ENCODE measurements at regions not wholly inside any gene's neighbourhood (a gene's known extent, or its start where the extent isn't known, plus 50 kb on each side); places are given as distances from the start of the nearest gene placed in this dataset.

DNA sequence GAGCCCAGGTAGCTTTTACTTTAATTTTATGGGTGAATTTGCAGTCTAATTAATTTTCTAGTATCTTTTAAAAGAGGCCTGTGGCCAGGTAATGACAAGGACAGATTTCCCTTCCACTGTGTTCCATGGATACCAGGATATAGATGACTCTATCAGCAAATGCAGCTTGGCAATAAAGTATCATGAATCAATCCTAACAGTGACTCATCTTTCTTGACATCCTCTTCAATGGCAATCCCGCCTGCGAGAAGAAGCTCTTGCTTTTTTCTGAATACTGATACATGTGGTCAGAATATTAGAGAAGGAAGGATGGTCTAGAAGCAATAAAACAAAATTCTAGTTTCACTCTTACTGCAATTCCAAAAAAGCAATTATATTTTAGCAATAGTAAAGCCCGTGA, 267.8 kb downstream of the DTHD1 start:
- H3K36me3 Mint-ChIP-seq (ENCODE audit: low read depth): no peaks in the 10 kb centered on the region
- intact Hi-C loops (cut with micrococcal nuclease): no loop called here
- no peak overlapping the region for H3K4me3 Mint-ChIP-seq
- no peak for ATAC-seq (ENCODE audit: low read depth)
- DNase-seq: no peak
- ChIA-PET POLR2A (no interaction called here), CTCF (no interaction called here)
- no peaks in the 10 kb centered on the region for H3K27me3 Mint-ChIP-seq
- TF ChIP-seq, protein P1, sequence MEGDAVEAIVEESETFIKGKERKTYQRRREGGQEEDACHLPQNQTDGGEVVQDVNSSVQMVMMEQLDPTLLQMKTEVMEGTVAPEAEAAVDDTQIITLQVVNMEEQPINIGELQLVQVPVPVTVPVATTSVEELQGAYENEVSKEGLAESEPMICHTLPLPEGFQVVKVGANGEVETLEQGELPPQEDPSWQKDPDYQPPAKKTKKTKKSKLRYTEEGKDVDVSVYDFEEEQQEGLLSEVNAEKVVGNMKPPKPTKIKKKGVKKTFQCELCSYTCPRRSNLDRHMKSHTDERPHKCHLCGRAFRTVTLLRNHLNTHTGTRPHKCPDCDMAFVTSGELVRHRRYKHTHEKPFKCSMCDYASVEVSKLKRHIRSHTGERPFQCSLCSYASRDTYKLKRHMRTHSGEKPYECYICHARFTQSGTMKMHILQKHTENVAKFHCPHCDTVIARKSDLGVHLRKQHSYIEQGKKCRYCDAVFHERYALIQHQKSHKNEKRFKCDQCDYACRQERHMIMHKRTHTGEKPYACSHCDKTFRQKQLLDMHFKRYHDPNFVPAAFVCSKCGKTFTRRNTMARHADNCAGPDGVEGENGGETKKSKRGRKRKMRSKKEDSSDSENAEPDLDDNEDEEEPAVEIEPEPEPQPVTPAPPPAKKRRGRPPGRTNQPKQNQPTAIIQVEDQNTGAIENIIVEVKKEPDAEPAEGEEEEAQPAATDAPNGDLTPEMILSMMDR (IDR thresholded peaks at IDR 0.05): no peak
- H3K9me3 Mint-ChIP-seq: no peaks in the 10 kb centered on the region
- H3K27ac Mint-ChIP-seq: no peak overlapping the region
- no peaks in the 10 kb centered on the region for H3K4me1 Mint-ChIP-seq

DNA sequence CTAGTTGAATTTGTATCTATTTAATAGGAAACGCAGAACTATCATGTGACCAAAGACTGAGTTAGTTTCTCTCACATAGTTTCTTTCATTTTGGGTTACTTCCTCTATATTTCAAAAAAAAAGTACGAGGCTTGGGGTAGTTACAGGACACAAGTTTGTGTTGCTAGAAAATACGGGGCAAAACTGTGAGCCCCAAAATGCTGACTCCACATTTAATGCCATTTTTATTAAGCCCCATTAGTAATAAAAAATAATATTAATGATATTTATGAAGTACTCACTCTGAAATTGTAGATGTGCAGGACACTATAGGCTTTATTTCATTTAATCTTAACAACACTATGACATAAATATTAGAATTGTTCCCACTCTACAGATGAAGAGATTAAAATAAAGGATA, 268.6 kb downstream of the DTHD1 start:
- Mint-ChIP-seq H3K27ac (no peak overlapping the region), H3K4me3 (no peak overlapping the region), H3K9me3 (no peaks in the 10 kb centered on the region), H3K36me3 (ENCODE audit: low read depth) (no peaks in the 10 kb centered on the region), H3K27me3 (no peaks in the 10 kb centered on the region), H3K4me1 (no peaks in the 10 kb centered on the region)
- no peak for DNase-seq
- intact Hi-C loops (cut with micrococcal nuclease): no loop called here
- CTCF ChIA-PET: no interaction called here
- POLR2A ChIA-PET: no interaction called here
- TF ChIP-seq, protein P1 (IDR thresholded peaks at IDR 0.05): no peak
- no peak for ATAC-seq (ENCODE audit: low read depth)

DNA sequence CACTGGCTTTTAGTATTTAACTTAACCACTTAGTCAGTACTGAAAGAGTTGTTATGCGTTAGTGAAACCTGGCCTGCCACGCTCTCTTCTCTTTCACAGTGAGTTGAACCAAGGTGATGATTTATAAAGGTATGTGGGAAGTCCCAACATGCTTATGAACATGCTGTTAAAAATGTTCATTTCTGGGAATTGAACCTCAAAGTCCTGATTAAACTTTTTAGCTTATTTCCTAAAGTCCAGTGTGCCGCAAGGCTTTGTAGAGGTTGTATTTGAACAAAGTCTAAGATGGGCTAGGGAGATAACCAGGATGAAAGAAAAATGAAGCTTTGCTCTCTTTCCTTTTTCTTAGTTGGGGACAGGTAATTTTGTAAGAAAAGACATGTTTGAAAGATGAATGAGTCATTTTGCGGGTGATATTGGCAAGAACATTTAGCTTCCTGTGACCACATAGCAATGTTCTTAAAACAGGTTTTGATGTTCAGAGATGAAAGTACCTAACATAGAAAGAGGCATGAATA, 270.3 kb downstream of the DTHD1 start:
- no peaks in the 10 kb centered on the region for H3K27me3 Mint-ChIP-seq
- ATAC-seq (ENCODE audit: low read depth) (no peak), DNase-seq (no peak)
- no peak overlapping the region for H3K4me3 Mint-ChIP-seq
- intact Hi-C loops (cut with micrococcal nuclease): no loop called here
- ChIA-PET POLR2A (no interaction called here), CTCF (no interaction called here)
- no peaks in the 10 kb centered on the region for H3K9me3 Mint-ChIP-seq
- no peaks in the 10 kb centered on the region for H3K4me1 Mint-ChIP-seq
- TF ChIP-seq, protein P1 (IDR thresholded peaks at IDR 0.05): no peak
- no peak overlapping the region for H3K27ac Mint-ChIP-seq
- H3K36me3 Mint-ChIP-seq (ENCODE audit: low read depth): no peaks in the 10 kb centered on the region

DNA sequence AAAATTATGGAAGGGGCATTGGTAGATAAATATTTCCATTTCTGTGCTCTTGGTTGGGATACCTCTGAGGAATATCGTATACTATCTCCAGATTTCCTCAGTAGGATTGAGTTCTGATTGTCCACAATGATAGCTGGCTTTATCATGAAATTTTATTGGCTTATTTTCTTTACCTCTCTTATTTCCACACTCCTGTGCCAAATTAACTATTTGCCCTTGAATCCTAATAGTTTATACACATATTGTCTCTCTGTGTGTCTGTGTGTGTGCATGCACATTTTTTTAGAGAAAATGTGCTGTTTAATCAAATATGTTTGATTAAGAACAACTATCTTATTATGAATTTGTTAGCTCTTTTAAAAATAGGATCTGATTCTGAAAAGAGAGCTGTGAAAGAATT, 271.6 kb downstream of the DTHD1 start:
- CTCF ChIA-PET: no interaction called here
- POLR2A ChIA-PET: no interaction called here
- intact Hi-C loops (cut with micrococcal nuclease): no loop called here
- Mint-ChIP-seq H3K27ac (no peak overlapping the region), H3K36me3 (ENCODE audit: low read depth) (no peaks in the 10 kb centered on the region), H3K4me3 (no peak overlapping the region), H3K4me1 (no peaks in the 10 kb centered on the region), H3K9me3 (no peaks in the 10 kb centered on the region), H3K27me3 (no peaks in the 10 kb centered on the region)
- ATAC-seq (ENCODE audit: low read depth) (no peak), DNase-seq (no peak)
- TF ChIP-seq, protein P1 (IDR thresholded peaks at IDR 0.05): no peak

DNA sequence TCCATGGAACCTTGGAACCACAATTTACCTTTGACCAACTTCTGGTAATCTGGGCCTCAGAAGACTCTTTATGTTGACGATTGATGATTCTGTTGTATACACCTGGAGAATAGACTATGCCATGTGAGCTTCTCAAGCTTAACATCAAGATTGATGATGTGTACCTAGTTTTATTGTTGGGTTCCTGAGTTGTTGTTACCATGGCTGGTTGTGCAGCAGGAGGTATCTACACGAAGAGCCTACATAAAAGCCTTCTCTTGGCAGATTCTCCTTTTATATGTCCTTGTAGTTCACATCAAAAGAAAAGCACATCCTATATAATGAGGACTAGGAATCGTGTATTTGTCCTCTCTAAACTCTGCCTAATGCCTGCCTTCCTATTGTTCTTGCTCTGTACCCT, 272.0 kb downstream of the DTHD1 start:
- intact Hi-C loops (cut with micrococcal nuclease): no loop called here
- H3K27ac Mint-ChIP-seq: no peak overlapping the region
- H3K4me3 Mint-ChIP-seq: no peak overlapping the region
- H3K9me3 Mint-ChIP-seq: no peaks in the 10 kb centered on the region
- no peaks in the 10 kb centered on the region for H3K27me3 Mint-ChIP-seq
- ChIA-PET CTCF (no interaction called here), POLR2A (no interaction called here)
- no peaks in the 10 kb centered on the region for H3K4me1 Mint-ChIP-seq
- no peaks in the 10 kb centered on the region for H3K36me3 Mint-ChIP-seq (ENCODE audit: low read depth)
- TF ChIP-seq, protein P1 (IDR thresholded peaks at IDR 0.05): no peak
- DNase-seq (no peak), ATAC-seq (ENCODE audit: low read depth) (no peak)

Measured in activated B cell treated with CpG ODN at 0.5 μM for 24 hours (primary cell).